H1 (cell line): ENCODE measurements at regions not wholly inside any gene's neighbourhood (a gene's known extent, or its start where the extent isn't known, plus 50 kb on each side); places are given as distances from the start of the nearest gene placed in this dataset.

ENCODE experiments used
- BRCA1 ChIP-seq: IDR thresholded peaks from 2 replicates; pipeline ENCODE4 v1.6.1; 2012; ENCODE audit warnings: low read depth, low read length, improper control_type of control experiment
- CEBPB ChIP-seq: IDR thresholded peaks from 2 replicates; pipeline ENCODE4 v1.6.1; 2012; ENCODE audit warnings: low read depth, low read length
- CHD2 ChIP-seq: IDR thresholded peaks from 2 replicates; pipeline ENCODE4 v1.6.1; 2012; ENCODE audit warnings: low read length, improper control_type of control experiment
- CTCF ChIP-seq, 3 experiments: IDR thresholded peaks; 1 replicate in 2 of 3; 2 replicates in 1 of 3; pipeline versions ENCODE4 v1.5.1 to v1.6.1; 2011; ENCODE audit warnings: low read length in 3 of 3, mild to moderate bottlenecking in 3 of 3, inconsistent platforms in 2 of 3, low read depth in 1 of 3, moderate library complexity in 1 of 3; ENCODE audit not compliant: insufficient read depth in 1 of 3; ENCODE audit errors: control extremely low read depth in 1 of 3
- EZH2 ChIP-seq: fragments of 200-600 bp; sonication (generic); IDR thresholded peaks from 2 replicates; pipeline ENCODE4 v1.7.1; 2012; ENCODE audit warnings: low read depth, mild to moderate bottlenecking, moderate library complexity, low read length, inconsistent platforms; ENCODE audit not compliant: severe bottlenecking
- JUN ChIP-seq: IDR thresholded peaks from 2 replicates; pipeline ENCODE4 v1.6.1; 2011; ENCODE audit warnings: low read depth, mild to moderate bottlenecking, improper control_type of control experiment, low read length
- MAFK ChIP-seq: IDR thresholded peaks from 2 replicates; pipeline ENCODE4 v1.6.1; 2012; ENCODE audit warnings: low read depth, mild to moderate bottlenecking, improper control_type of control experiment, low read length
- MAX ChIP-seq: IDR thresholded peaks from 2 replicates; pipeline ENCODE4 v1.6.1; 2012; ENCODE audit warnings: inconsistent platforms
- POLR2A ChIP-seq, 2 experiments: IDR thresholded peaks; 1 replicate in 1 of 2; 2 replicates in 1 of 2; pipeline ENCODE4 v1.6.1; 2011; ENCODE audit warnings: low read depth in 2 of 2, low read length in 2 of 2, mild to moderate bottlenecking in 2 of 2; ENCODE audit errors: control extremely low read depth in 1 of 2
- POLR2AphosphoS5 ChIP-seq: IDR thresholded peaks from 2 replicates; pipeline ENCODE4 v1.6.1; 2011; ENCODE audit warnings: low read depth, low read length
- RXRA ChIP-seq: IDR thresholded peaks from 2 replicates; pipeline ENCODE4 v1.6.1; 2011; ENCODE audit warnings: low read depth, mild to moderate bottlenecking, low read length, moderate library complexity; ENCODE audit not compliant: insufficient read depth
- SIN3A ChIP-seq, 2 experiments: IDR thresholded peaks in 1 of 2; conservative IDR thresholded peaks in 1 of 2; 2 replicates each; pipeline ENCODE4 v1.6.1; 2011 to 2012; ENCODE audit warnings: low read length in 2 of 2, improper control_type of control experiment in 1 of 2, low read depth in 1 of 2, mild to moderate bottlenecking in 1 of 2
- TCF12 ChIP-seq: IDR thresholded peaks from 2 replicates; pipeline ENCODE4 v1.6.1; 2011; ENCODE audit warnings: low read depth, mild to moderate bottlenecking, low read length
- TEAD4 ChIP-seq: IDR thresholded peaks from 2 replicates; pipeline ENCODE4 v1.6.1; 2012; ENCODE audit warnings: low read depth, low read length, inconsistent platforms, mixed read lengths

DNA sequence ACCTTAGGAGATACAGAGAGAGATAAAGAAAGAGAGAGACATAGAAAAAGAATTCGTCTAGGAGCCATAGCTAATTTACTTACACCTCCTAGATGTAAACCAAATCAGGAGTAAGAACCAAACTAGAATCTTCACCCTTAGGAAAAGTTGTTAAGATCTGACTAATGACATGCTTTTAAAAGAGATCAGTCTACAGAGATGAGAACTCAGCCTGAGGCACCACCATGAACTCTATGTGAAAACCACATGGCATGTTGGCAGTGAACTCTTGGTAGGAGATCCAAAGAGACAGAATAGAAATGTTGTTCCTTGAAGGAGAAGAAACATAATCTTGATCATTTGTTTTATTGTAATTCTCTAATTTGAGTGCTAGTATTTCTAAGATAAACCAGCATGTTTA lies 585.4 kb upstream of the ID2 start:
- TF ChIP-seq CHD2 (no peak), BRCA1 (no peak), CTCF (IDR thresholded peaks at IDR 0.05; ENCODE audit: control extremely low read depth in 1 of 3, insufficient read depth in 1 of 3, low read depth in 1 of 3, low read length in 3 of 3) (no peak), MAFK (no peak), POLR2A (IDR thresholded peaks at IDR 0.05; ENCODE audit: control extremely low read depth in 1 of 2, low read depth in 2 of 2, low read length in 2 of 2) (no peak), EZH2 (no peak), CEBPB (no peak), SIN3A (conservative IDR thresholded peaks at IDR 0.05 in 1 of 2, IDR thresholded peaks at IDR 0.05 in 1 of 2; ENCODE audit: low read depth in 1 of 2, low read length in 2 of 2) (no peak), TCF12 (no peak), RXRA (no peak), MAX (no peak), TEAD4 (no peak), POLR2AphosphoS5 (no peak), JUN (no peak)
